H1 (cell line): ENCODE measurements at regions not wholly inside any gene's neighbourhood (a gene's known extent, or its start where the extent isn't known, plus 50 kb on each side); places are given as distances from the start of the nearest gene placed in this dataset.

Experiments used
- SAP30 ChIP-seq: fragments of 300-600 bp; sonication (generic); IDR thresholded peaks from 2 replicates; pipeline ENCODE4 v1.7.1; 2012; ENCODE audit warnings: low read length, moderate library complexity, mild to moderate bottlenecking, inconsistent platforms; ENCODE audit not compliant: insufficient read depth, insufficient replicate concordance

- TF ChIP-seq SAP30: no peak
- TF ChIP-seq, all 59 proteins: peak for 0
These were observed 135.4 kb downstream of the ADAMTS15 start (continued) for GRCh38 chr11:130583801-130584211.
